T-cell (primary cell): ENCODE measurements at regions not wholly inside any gene's neighbourhood (a gene's known extent, or its start where the extent isn't known, plus 50 kb on each side); places are given as distances from the start of the nearest gene placed in this dataset.
"Not testable (repeated sequence)": the region's sequence is repeated elsewhere in the genome, so short reads cannot be mapped to it uniquely, and the experiment has no call there.

Experiments used
- ATAC-seq, 4 experiments: fragments of 200-7000 bp in 3 of 4; fragments of 150-1000 bp in 1 of 4; cut with Tn5 transposase; replicated peaks in 1 of 4; 1 replicate in 3 of 4; 2 replicates in 1 of 4; pipeline ENCODE4 v1.10.0; 2021; ENCODE audit warnings: moderate library complexity in 3 of 4, mild to moderate bottlenecking in 2 of 4, moderate number of reproducible peaks in 1 of 4
- CTCF ChIA-PET, 2 donors: fragments of 300-600 bp; sonication (Branson Sonifier 250); formaldehyde crosslinking; loops; one replicate each; lab custom pipeline; 2022; ENCODE audit warnings: antibody characterized with exemption in 2 of 2; lab: Charles Lee
- POLR2A ChIA-PET, 2 donors: fragments of 300-600 bp; sonication (Branson Sonifier 250); formaldehyde crosslinking; loops; one replicate each; lab custom pipeline; 2022; ENCODE audit warnings: antibody characterized with exemption in 2 of 2; lab: Charles Lee
- DNase-seq, 35 experiments: peaks; one replicate each; pipeline versions ENCODE4 v3.0.0 to v3.0.0-alpha.2; 2013 to 2023
- H3K27ac ChIP-seq: one replicate; pipeline ENCODE4 v1.5.1; 2013; ENCODE audit warnings: low read length
- H3K27me3 ChIP-seq, 2 experiments: replicated peaks in 1 of 2; 1 replicate in 1 of 2; 2 replicates in 1 of 2; pipeline versions ENCODE4 v1.6.1 to v1.7.0; 2013; ENCODE audit warnings: low read length in 1 of 2, mixed read lengths in 1 of 2; ENCODE audit not compliant: control insufficient read depth in 2 of 2, insufficient read depth in 2 of 2; ENCODE audit errors: extremely low read depth in 1 of 2
- H3K36me3 ChIP-seq, 2 donors: 1 replicate in 1 of 2; 2 replicates in 1 of 2; pipeline versions ENCODE4 v1.6.1 to v1.7.0; 2013; ENCODE audit warnings: low read length in 1 of 2; ENCODE audit not compliant: control insufficient read depth in 2 of 2, insufficient read depth in 1 of 2; ENCODE audit errors: extremely low read depth in 1 of 2
- H3K4me1 ChIP-seq, 2 experiments: 1 replicate in 1 of 2; 2 replicates in 1 of 2; pipeline versions ENCODE4 v1.6.1 to v1.7.0; 2013; ENCODE audit warnings: low read length in 2 of 2, mixed read lengths in 1 of 2; ENCODE audit not compliant: insufficient read depth in 2 of 2, control insufficient read depth in 1 of 2; ENCODE audit errors: extremely low read depth in 1 of 2
- H3K4me3 ChIP-seq, 2 donors: 1 replicate in 1 of 2; 2 replicates in 1 of 2; pipeline versions ENCODE4 v1.5.1 to v1.7.0; 2013; ENCODE audit warnings: mild to moderate bottlenecking in 2 of 2, low read length in 1 of 2, moderate library complexity in 1 of 2; ENCODE audit not compliant: control insufficient read depth in 1 of 2; ENCODE audit errors: extremely low read depth in 1 of 2
- H3K9me3 ChIP-seq: 2 replicates; pipeline ENCODE4 v1.7.0; 2013
- H3K27ac Mint-ChIP-seq, 2 donors: one replicate each; pipeline ENCODE4 v1.8.0; 2020 to 2021; ENCODE audit warnings: mild to moderate bottlenecking in 2 of 2, mixed read lengths in 2 of 2
- H3K27me3 Mint-ChIP-seq, 2 donors: one replicate each; pipeline ENCODE4 v1.8.0; 2021 to 2022; ENCODE audit warnings: mixed read lengths in 2 of 2
- H3K36me3 Mint-ChIP-seq: one replicate; pipeline ENCODE4 v1.8.0; 2021; ENCODE audit warnings: mixed read lengths
- H3K4me1 Mint-ChIP-seq, 3 donors: one replicate each; pipeline ENCODE4 v1.8.0; 2020 to 2022; ENCODE audit warnings: mixed read lengths in 3 of 3, mild to moderate bottlenecking in 1 of 3
- H3K4me3 Mint-ChIP-seq, 3 donors: one replicate each; pipeline ENCODE4 v1.8.0; 2020 to 2022; ENCODE audit warnings: mild to moderate bottlenecking in 3 of 3, mixed read lengths in 3 of 3, moderate library complexity in 3 of 3
- H3K9me3 Mint-ChIP-seq, 3 donors: one replicate each; pipeline ENCODE4 v1.8.0; 2020 to 2022; ENCODE audit warnings: mixed read lengths in 3 of 3
- WGBS: methylation state at CpG from one replicate; pipeline ENCODE4 v1.1.5; 2013; ENCODE audit warnings: missing lambda C conversion rate; ENCODE audit not compliant: insufficient coverage; 5-methylcytosine and 5-hydroxymethylcytosine counted together

GRCh38 chr5:110267714-110268113, 458.8 kb downstream of the TMEM232 start:
- H3K4me3 Mint-ChIP-seq = no peak overlapping the region

GRCh38 chr5:110268283-110268682, 458.2 kb downstream of the TMEM232 start:
- H3K36me3 Mint-ChIP-seq = no peaks in the 10 kb centered on the region
- ATAC-seq = no peak
- H3K27ac Mint-ChIP-seq = no peak overlapping the region
- ChIA-PET CTCF (no interaction called here), POLR2A (no interaction called here)
- H3K4me1 ChIP-seq = peaks cover 0 to 2% of the 10 kb centered on the region in 2 experiments
- H3K36me3 ChIP-seq = no peaks in the 10 kb centered on the region
- H3K27ac ChIP-seq = no peak overlapping the region
- H3K9me3 ChIP-seq = no peaks in the 10 kb centered on the region
- DNase-seq = no peak
- H3K9me3 Mint-ChIP-seq = no peaks in the 10 kb centered on the region
- no peak overlapping the region for H3K4me3 Mint-ChIP-seq
- peaks cover 0 to 3% of the 10 kb centered on the region in 2 donors for H3K27me3 Mint-ChIP-seq
- no peak overlapping the region for H3K4me3 ChIP-seq
- no peaks in the 10 kb centered on the region for H3K27me3 ChIP-seq
- peaks cover 0 to 4% (median 3%) of the 10 kb centered on the region in 3 donors for H3K4me1 Mint-ChIP-seq

More at GRCh38 chr5:110267714-110268113, 458.8 kb downstream of the TMEM232 start:
- H3K27ac ChIP-seq = no peak overlapping the region
- ChIA-PET CTCF (no interaction called here), POLR2A (no interaction called here)
- H3K4me3 ChIP-seq = no peak overlapping the region
- WGBS = 91% methylated on average over 7 of the region's 9 CpGs
- no peak for ATAC-seq
- Mint-ChIP-seq H3K9me3 (no peaks in the 10 kb centered on the region), H3K4me1 (peaks cover 0 to 4% (median 3%) of the 10 kb centered on the region in 3 donors), H3K36me3 (no peaks in the 10 kb centered on the region), H3K27me3 (peaks cover 0 to 3% of the 10 kb centered on the region in 2 donors), H3K27ac (no peak overlapping the region)
- no peaks in the 10 kb centered on the region for H3K36me3 ChIP-seq
- no peak for DNase-seq
- peaks cover 0 to 2% of the 10 kb centered on the region in 2 experiments for H3K4me1 ChIP-seq
- H3K9me3 ChIP-seq = no peaks in the 10 kb centered on the region
- no peaks in the 10 kb centered on the region for H3K27me3 ChIP-seq

- Mint-ChIP-seq H3K36me3 (no peaks in the 10 kb centered on the region), H3K4me1 (peaks cover 0 to 4% (median 3%) of the 10 kb centered on the region in 3 donors), H3K27me3 (peaks cover 0 to 3% of the 10 kb centered on the region in 2 donors), H3K4me3 (no peak overlapping the region), H3K9me3 (no peaks in the 10 kb centered on the region), H3K27ac (no peak overlapping the region)
- no peaks in the 10 kb centered on the region for H3K9me3 ChIP-seq
- H3K4me1 ChIP-seq = peaks cover 0 to 2% of the 10 kb centered on the region in 2 experiments
- ChIA-PET CTCF (no interaction called here), POLR2A (no interaction called here)
- H3K27ac ChIP-seq = no peak overlapping the region
- H3K36me3 ChIP-seq = no peaks in the 10 kb centered on the region
- H3K4me3 ChIP-seq = no peak overlapping the region
- no CpG with 5 or more reads among the region's 1 CpG for WGBS
- DNase-seq (no peak), ATAC-seq (no peak)
- H3K27me3 ChIP-seq = no peaks in the 10 kb centered on the region
Measured at GRCh38 chr5:110268985-110269384, 457.5 kb downstream of the TMEM232 start.

- Histone ChIP-seq H3K9me3 (no peaks in the 10 kb centered on the region), H3K36me3 (no peaks in the 10 kb centered on the region), H3K27me3 (no peaks in the 10 kb centered on the region), H3K27ac (no peak overlapping the region), H3K4me3 (no peak overlapping the region), H3K4me1 (peaks cover 0 to 2% of the 10 kb centered on the region in 2 experiments)
- H3K4me1 Mint-ChIP-seq = peaks cover 0 to 4% (median 3%) of the 10 kb centered on the region in 3 donors
- DNase-seq = no peak
- no peaks in the 10 kb centered on the region for H3K36me3 Mint-ChIP-seq
- peaks cover 0 to 3% of the 10 kb centered on the region in 2 donors for H3K27me3 Mint-ChIP-seq
- no peaks in the 10 kb centered on the region for H3K9me3 Mint-ChIP-seq
- ATAC-seq = no peak
- H3K4me3 Mint-ChIP-seq = no peak overlapping the region
- H3K27ac Mint-ChIP-seq = no peak overlapping the region
- 90% methylated on average over 2 of the region's 3 CpGs for WGBS
- CTCF ChIA-PET = no interaction called here
- POLR2A ChIA-PET = no interaction called here
Measured at GRCh38 chr5:110269478-110270142, 456.9 kb downstream of the TMEM232 start.

GRCh38 chr5:110275878-110276277, 450.6 kb downstream of the TMEM232 start:
- Mint-ChIP-seq H3K4me1 (no peaks in the 10 kb centered on the region), H3K36me3 (no peaks in the 10 kb centered on the region), H3K27ac (no peak overlapping the region), H3K4me3 (no peak overlapping the region), H3K9me3 (peaks cover 11 to 24% (median 13%) of the 10 kb centered on the region in 3 donors), H3K27me3 (no peaks in the 10 kb centered on the region)
- WGBS = no CpG with 5 or more reads among the region's 2 CpGs
- Histone ChIP-seq H3K27me3 (no peaks in the 10 kb centered on the region), H3K27ac (no peak overlapping the region), H3K36me3 (no peaks in the 10 kb centered on the region), H3K4me3 (no peak overlapping the region), H3K4me1 (no peaks in the 10 kb centered on the region), H3K9me3 (no peaks in the 10 kb centered on the region)
- no peak for ATAC-seq
- ChIA-PET POLR2A (no interaction called here), CTCF (no interaction called here)
- no peak for DNase-seq

- H3K4me3 ChIP-seq, H3K4me1 Mint-ChIP-seq, H3K27me3 ChIP-seq, H3K36me3 ChIP-seq, CTCF ChIA-PET, H3K9me3 ChIP-seq, H3K4me3 Mint-ChIP-seq, ATAC-seq, POLR2A ChIA-PET, H3K27ac Mint-ChIP-seq, H3K4me1 ChIP-seq, H3K36me3 Mint-ChIP-seq, H3K27ac ChIP-seq, DNase-seq, H3K27me3 Mint-ChIP-seq: not testable (repeated sequence)
- H3K9me3 Mint-ChIP-seq = peaks cover 19 to 35% (median 23%) of the 10 kb centered on the region in 3 donors
- no CpG with 5 or more reads among the region's 1 CpG for WGBS
Measured at GRCh38 chr5:110278449-110278848, 448.0 kb downstream of the TMEM232 start.
